HCT116 (cell line): ENCODE measurements at regions not wholly inside any gene's neighbourhood (a gene's known extent, or its start where the extent isn't known, plus 50 kb on each side); places are given as distances from the start of the nearest gene placed in this dataset.

Experiments used
- ATAC-seq: fragments of 200-7000 bp; cut with Tn5 transposase; 2 replicates; pipeline ENCODE4 v1.9.1; 2020; ENCODE audit warnings: mild to moderate bottlenecking, moderate library complexity
- BruUV-seq: library from RNA; stranded (reverse); fragments of 400-500 nt; replicated peaks from 2 replicates; lab custom pipeline; 2021; lab: Mats Ljungman, UMichigan
- CTCF ChIA-PET: fragments of 300-600 bp; sonication (Branson Sonifier 250); formaldehyde crosslinking; loops from one replicate; lab custom pipeline; 2021; ENCODE audit warnings: antibody characterized with exemption; lab: Charles Lee
- POLR2A ChIA-PET: fragments of 300-600, 350-600 bp; sonication (Branson Sonifier 250); formaldehyde crosslinking; loops from one replicate; lab custom pipeline; 2021; ENCODE audit warnings: antibody characterized with exemption; lab: Charles Lee
- RAD21 ChIA-PET, 2 experiments: fragments of 300-600 bp; sonication (Branson Sonifier 250); formaldehyde crosslinking; loops; one replicate each; lab custom pipeline; 2023; ENCODE audit warnings: low total read pairs in 2 of 2; ENCODE audit not compliant: uncharacterized antibody in 2 of 2, unreplicated experiment in 2 of 2, low non-redundant PET in 1 of 2; lab: Charles Lee
- DNase-seq: peaks from one replicate; pipeline ENCODE4 v3.0.0-alpha.2; 2010; ENCODE audit warnings: low read depth, low spot score
- H2AFZ ChIP-seq: fragments of 200-600 bp; shearing (Covaris generic), sonication (generic); 2 replicates; pipeline ENCODE4 v1.6.1; 2017; ENCODE audit warnings: low read depth, mixed run types, mixed read lengths, antibody characterized with exemption, low read length; ENCODE audit not compliant: poor library complexity, severe bottlenecking
- H3K27ac ChIP-seq: 2 replicates; pipeline ENCODE4 v1.5.1; 2012; ENCODE audit warnings: low read depth, low read length
- H3K27me3 ChIP-seq: fragments of 200-600 bp; sonication (generic); 2 replicates; pipeline ENCODE4 v1.6.1; 2016; ENCODE audit warnings: mixed run types, low read length, mixed read lengths; ENCODE audit not compliant: insufficient read depth
- H3K36me3 ChIP-seq, 2 experiments: fragments of 200-500 bp in 1 of 2; fragments of 200-600 bp in 1 of 2; sonication (Bioruptor generic) in 1 of 2; sonication (generic) in 1 of 2; 2 replicates each; pipeline versions ENCODE4 v1.5.1 to v1.6.1; 2014 to 2016; ENCODE audit warnings: low read length in 2 of 2, inconsistent platforms in 1 of 2, mixed read lengths in 1 of 2, mixed run types in 1 of 2; ENCODE audit not compliant: insufficient read depth in 2 of 2, control insufficient read depth in 1 of 2
- H3K4me1 ChIP-seq, 2 experiments: fragments of 200-600 bp in 1 of 2; sonication (generic) in 1 of 2; 2 replicates each; pipeline versions ENCODE4 v1.5.1 to v1.6.1; 2012 to 2017; ENCODE audit warnings: low read length in 2 of 2, inconsistent platforms in 1 of 2, mild to moderate bottlenecking in 1 of 2, mixed read lengths in 1 of 2, mixed run types in 1 of 2, moderate library complexity in 1 of 2; ENCODE audit not compliant: insufficient read depth in 2 of 2, control insufficient read depth in 1 of 2
- H3K4me2 ChIP-seq: fragments of 200-600 bp; sonication (generic); 2 replicates; pipeline ENCODE4 v1.6.1; 2017; ENCODE audit warnings: mixed run types, low read length, mixed read lengths
- H3K4me3 ChIP-seq, 2 experiments: fragments of 200-600 bp in 1 of 2; sonication (generic) in 1 of 2; replicated peaks in 1 of 2; 2 replicates each; pipeline ENCODE4 v1.5.1; 2011 to 2016; ENCODE audit warnings: low read length in 2 of 2, control low read depth in 1 of 2, low read depth in 1 of 2, mild to moderate bottlenecking in 1 of 2, mixed read lengths in 1 of 2, mixed run types in 1 of 2
- H3K79me2 ChIP-seq: fragments of 200-600 bp; sonication (generic); 2 replicates; pipeline ENCODE4 v1.6.1; 2017; ENCODE audit warnings: mild to moderate bottlenecking, mixed run types, low read length, moderate library complexity, mixed read lengths; ENCODE audit not compliant: insufficient read depth
- H3K9ac ChIP-seq: fragments of 200-600 bp; sonication (generic); 2 replicates; pipeline ENCODE4 v1.6.1; 2016; ENCODE audit warnings: low read length, mixed read lengths
- H3K9me2 ChIP-seq: fragments of 200-600 bp; sonication (generic), shearing (Covaris generic); 2 replicates; pipeline ENCODE4 v1.6.1; 2017; ENCODE audit warnings: mixed run types, mild to moderate bottlenecking, moderate library complexity; ENCODE audit not compliant: insufficient read depth
- H3K9me3 ChIP-seq, 2 experiments: fragments of 200-500 bp in 1 of 2; fragments of 200-600 bp in 1 of 2; sonication (Bioruptor generic) in 1 of 2; sonication (generic) in 1 of 2; 2 replicates each; pipeline ENCODE4 v1.6.1; 2014 to 2017; ENCODE audit warnings: low read length in 2 of 2, mixed read lengths in 2 of 2, inconsistent platforms in 1 of 2, low read depth in 1 of 2, mild to moderate bottlenecking in 1 of 2, mixed run types in 1 of 2, moderate library complexity in 1 of 2; ENCODE audit not compliant: control insufficient read depth in 1 of 2, insufficient read depth in 1 of 2
- H4K20me1 ChIP-seq: fragments of 200-600 bp; sonication (generic), shearing (Covaris generic); 2 replicates; pipeline ENCODE4 v1.6.1; 2017; ENCODE audit warnings: mixed run types, mild to moderate bottlenecking, moderate library complexity; ENCODE audit not compliant: insufficient read depth
- CEBPB ChIP-seq: IDR thresholded peaks from 2 replicates; pipeline ENCODE4 v1.6.1; 2012; ENCODE audit warnings: low read depth
- EGR1 ChIP-seq: IDR thresholded peaks from 2 replicates; pipeline ENCODE4 v1.6.1; 2012; ENCODE audit warnings: low read depth
- ELF1 ChIP-seq: IDR thresholded peaks from 2 replicates; pipeline ENCODE4 v1.6.1; 2012; ENCODE audit warnings: low read depth, borderline replicate concordance
- EZH2 ChIP-seq: fragments of 200-600 bp; sonication (generic); IDR thresholded peaks from 2 replicates; pipeline ENCODE4 v1.6.1; 2017; ENCODE audit warnings: antibody characterized with exemption, mixed run types
- YY1 ChIP-seq: IDR thresholded peaks from 2 replicates; pipeline ENCODE4 v1.6.1; 2011; ENCODE audit warnings: low read length, low read depth, moderate library complexity, mild to moderate bottlenecking; ENCODE audit not compliant: insufficient replicate concordance; ENCODE audit errors: extremely low read depth
- ZNF274 ChIP-seq: fragments of 200-500 bp; sonication (Bioruptor generic); IDR thresholded peaks from 2 replicates; pipeline ENCODE4 v1.6.1; 2014; ENCODE audit warnings: mild to moderate bottlenecking, low read depth, low read length, inconsistent platforms
- intact Hi-C: fragments of 100-400 bp; cut with micrococcal nuclease; formaldehyde crosslinking; loops from 2 replicates; pipeline ENCODE4 v1.10.0; 2022
- TF ChIP-seq, protein P1 (sequence below): IDR thresholded peaks from 2 replicates; pipeline ENCODE4 v1.6.1; 2012; ENCODE audit warnings: low read depth
- TF ChIP-seq, protein P2 (sequence below): IDR thresholded peaks from 2 replicates; pipeline ENCODE4 v1.6.1; 2012

DNA sequence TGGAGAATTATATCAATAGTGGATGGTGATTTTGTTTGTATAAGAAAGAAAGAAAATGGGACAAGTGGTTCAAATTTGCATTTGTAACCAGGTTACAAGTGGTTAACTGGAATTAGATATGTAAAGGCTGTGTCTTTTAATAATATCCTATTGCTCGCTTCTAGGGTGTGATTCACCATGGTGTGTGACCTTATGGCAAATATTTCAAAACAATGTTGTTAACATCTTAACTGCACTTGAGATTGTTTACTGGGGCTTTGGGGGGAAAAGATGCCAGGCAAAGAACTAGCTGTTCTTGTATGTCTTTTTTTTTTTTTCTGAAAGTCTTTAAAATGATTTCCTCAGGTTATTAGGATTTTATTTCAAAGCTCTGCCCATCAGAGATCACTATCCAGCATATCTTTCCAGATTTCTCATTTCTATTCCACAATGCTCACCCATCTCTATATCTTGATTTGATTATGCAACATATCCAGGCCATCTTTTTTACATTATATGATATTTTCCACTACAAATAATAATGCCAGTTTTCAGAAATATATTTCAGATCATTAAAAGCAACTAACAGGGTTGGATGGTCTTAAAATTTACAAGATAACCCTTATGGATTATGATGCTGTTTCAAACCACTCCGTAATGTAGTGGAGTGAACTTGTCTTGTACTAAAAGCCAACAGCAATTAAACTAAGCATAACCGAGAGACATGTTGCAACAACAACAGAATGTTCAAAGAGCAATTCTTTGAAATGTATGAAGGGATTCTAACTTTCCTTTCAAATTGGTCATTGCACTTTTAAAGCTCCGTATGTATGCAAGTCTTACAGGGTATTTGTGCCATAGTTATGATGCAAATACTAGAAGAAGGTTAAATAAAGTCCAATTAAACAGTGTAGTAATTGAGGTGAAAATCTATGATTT is 341.5 kb upstream of the ETAA1 start:
- CTCF ChIA-PET: no interaction called here
- no TSS peak for BruUV-seq
- RAD21 ChIA-PET: no interaction called here
- ATAC-seq (no peak), DNase-seq (no peak)
- no peak overlapping the region for H3K9ac ChIP-seq
- no peaks in the 10 kb centered on the region for H3K4me1 ChIP-seq
- no peaks in the 10 kb centered on the region for H3K27me3 ChIP-seq
- H3K36me3 ChIP-seq: no peaks in the 10 kb centered on the region
- POLR2A ChIA-PET: no interaction called here
- no peak overlapping the region for H3K4me2 ChIP-seq
- no peaks in the 10 kb centered on the region for H4K20me1 ChIP-seq
- no peaks in the 10 kb centered on the region for H3K79me2 ChIP-seq
- H2AFZ ChIP-seq: no peak overlapping the region
- intact Hi-C loops: no loop called here
- TF ChIP-seq, protein P1, sequence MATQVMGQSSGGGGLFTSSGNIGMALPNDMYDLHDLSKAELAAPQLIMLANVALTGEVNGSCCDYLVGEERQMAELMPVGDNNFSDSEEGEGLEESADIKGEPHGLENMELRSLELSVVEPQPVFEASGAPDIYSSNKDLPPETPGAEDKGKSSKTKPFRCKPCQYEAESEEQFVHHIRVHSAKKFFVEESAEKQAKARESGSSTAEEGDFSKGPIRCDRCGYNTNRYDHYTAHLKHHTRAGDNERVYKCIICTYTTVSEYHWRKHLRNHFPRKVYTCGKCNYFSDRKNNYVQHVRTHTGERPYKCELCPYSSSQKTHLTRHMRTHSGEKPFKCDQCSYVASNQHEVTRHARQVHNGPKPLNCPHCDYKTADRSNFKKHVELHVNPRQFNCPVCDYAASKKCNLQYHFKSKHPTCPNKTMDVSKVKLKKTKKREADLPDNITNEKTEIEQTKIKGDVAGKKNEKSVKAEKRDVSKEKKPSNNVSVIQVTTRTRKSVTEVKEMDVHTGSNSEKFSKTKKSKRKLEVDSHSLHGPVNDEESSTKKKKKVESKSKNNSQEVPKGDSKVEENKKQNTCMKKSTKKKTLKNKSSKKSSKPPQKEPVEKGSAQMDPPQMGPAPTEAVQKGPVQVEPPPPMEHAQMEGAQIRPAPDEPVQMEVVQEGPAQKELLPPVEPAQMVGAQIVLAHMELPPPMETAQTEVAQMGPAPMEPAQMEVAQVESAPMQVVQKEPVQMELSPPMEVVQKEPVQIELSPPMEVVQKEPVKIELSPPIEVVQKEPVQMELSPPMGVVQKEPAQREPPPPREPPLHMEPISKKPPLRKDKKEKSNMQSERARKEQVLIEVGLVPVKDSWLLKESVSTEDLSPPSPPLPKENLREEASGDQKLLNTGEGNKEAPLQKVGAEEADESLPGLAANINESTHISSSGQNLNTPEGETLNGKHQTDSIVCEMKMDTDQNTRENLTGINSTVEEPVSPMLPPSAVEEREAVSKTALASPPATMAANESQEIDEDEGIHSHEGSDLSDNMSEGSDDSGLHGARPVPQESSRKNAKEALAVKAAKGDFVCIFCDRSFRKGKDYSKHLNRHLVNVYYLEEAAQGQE: no peak
- TF ChIP-seq CEBPB (no peak), ELF1 (no peak), EGR1 (no peak), ZNF274 (no peak), YY1 (no peak), EZH2 (no peak)
- TF ChIP-seq, protein P2, sequence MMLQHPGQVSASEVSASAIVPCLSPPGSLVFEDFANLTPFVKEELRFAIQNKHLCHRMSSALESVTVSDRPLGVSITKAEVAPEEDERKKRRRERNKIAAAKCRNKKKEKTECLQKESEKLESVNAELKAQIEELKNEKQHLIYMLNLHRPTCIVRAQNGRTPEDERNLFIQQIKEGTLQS: no peak
- no peaks in the 10 kb centered on the region; a peak in 1 of 4 replicates for H3K9me3 ChIP-seq
- no peak overlapping the region for H3K4me3 ChIP-seq
- H3K27ac ChIP-seq: no peak overlapping the region
- H3K9me2 ChIP-seq: no peaks in the 10 kb centered on the region
